ENCODE measurements at regions not wholly inside any gene's neighbourhood (a gene's known extent, or its start where the extent isn't known, plus 50 kb on each side); places are given as distances from the start of the nearest gene placed in this dataset.

GRCh38 chr3:55297706-55298105 lies 189.4 kb downstream of the WNT5A start:
- no peaks in the 10 kb centered on the region for H3K36me3 ChIP-seq
- peaks cover 11% of the 10 kb centered on the region for H3K27me3 ChIP-seq (ENCODE audit: low read depth)
- intact Hi-C loops (cut with micrococcal nuclease) = no loop called here
- H3K27ac ChIP-seq (replicated peaks) = no peak overlapping the region
- TF ChIP-seq CTCF (IDR thresholded peaks at IDR 0.05; ENCODE audit: borderline replicate concordance) = no peak
- no peak for DNase-seq
- H3K4me3 ChIP-seq = no peak overlapping the region
- no peaks in the 10 kb centered on the region for H3K9me3 ChIP-seq (replicated peaks)
- no peaks in the 10 kb centered on the region for H3K4me1 ChIP-seq

GRCh38 chr3:55297245-55297644 lies 189.9 kb downstream of the WNT5A start:
- intact Hi-C loops (cut with micrococcal nuclease) = no loop called here
- H3K4me1 ChIP-seq = no peaks in the 10 kb centered on the region
- H3K9me3 ChIP-seq (replicated peaks) = no peaks in the 10 kb centered on the region
- peaks cover 11% of the 10 kb centered on the region for H3K27me3 ChIP-seq (ENCODE audit: low read depth)
- no peak for TF ChIP-seq CTCF (IDR thresholded peaks at IDR 0.05; ENCODE audit: borderline replicate concordance)
- H3K27ac ChIP-seq (replicated peaks) = no peak overlapping the region
- no peaks in the 10 kb centered on the region for H3K36me3 ChIP-seq
- H3K4me3 ChIP-seq = no peak overlapping the region
- no peak for DNase-seq

GRCh38 chr3:55296791-55297190 lies 190.3 kb downstream of the WNT5A start:
- no peak overlapping the region for H3K27ac ChIP-seq (replicated peaks)
- H3K27me3 ChIP-seq (ENCODE audit: low read depth) = peaks cover 11% of the 10 kb centered on the region
- TF ChIP-seq CTCF (IDR thresholded peaks at IDR 0.05; ENCODE audit: borderline replicate concordance) = no peak
- H3K9me3 ChIP-seq (replicated peaks) = no peaks in the 10 kb centered on the region
- H3K4me3 ChIP-seq = no peak overlapping the region
- DNase-seq = no peak
- intact Hi-C loops (cut with micrococcal nuclease) = no loop called here
- no peaks in the 10 kb centered on the region for H3K36me3 ChIP-seq
- H3K4me1 ChIP-seq = no peaks in the 10 kb centered on the region

- intact Hi-C loops (cut with micrococcal nuclease) = no loop called here
- Histone ChIP-seq H3K36me3 (no peaks in the 10 kb centered on the region), H3K4me1 (no peaks in the 10 kb centered on the region), H3K4me3 (no peak overlapping the region), H3K27ac (replicated peaks) (no peak overlapping the region), H3K9me3 (replicated peaks) (no peaks in the 10 kb centered on the region), H3K27me3 (ENCODE audit: low read depth) (peaks cover 11% of the 10 kb centered on the region)
- no peak for TF ChIP-seq CTCF (IDR thresholded peaks at IDR 0.05; ENCODE audit: borderline replicate concordance)
- DNase-seq = no peak
Measured at GRCh38 chr3:55296030-55296429, 191.1 kb downstream of the WNT5A start.

- Histone ChIP-seq H3K36me3 (no peaks in the 10 kb centered on the region), H3K27ac (replicated peaks) (no peak overlapping the region), H3K4me1 (no peaks in the 10 kb centered on the region), H3K27me3 (ENCODE audit: low read depth) (peaks cover 11% of the 10 kb centered on the region), H3K4me3 (no peak overlapping the region), H3K9me3 (replicated peaks) (no peaks in the 10 kb centered on the region)
- intact Hi-C loops (cut with micrococcal nuclease) = no loop called here
- TF ChIP-seq CTCF (IDR thresholded peaks at IDR 0.05; ENCODE audit: borderline replicate concordance) = no peak
- DNase-seq = no peak
Measured at GRCh38 chr3:55294557-55294956, 192.5 kb downstream of the WNT5A start.

- Histone ChIP-seq H3K4me1 (peaks cover 3% of the 10 kb centered on the region), H3K36me3 (no peaks in the 10 kb centered on the region), H3K27ac (replicated peaks) (no peak overlapping the region), H3K27me3 (ENCODE audit: low read depth) (peaks cover 3% of the 10 kb centered on the region), H3K9me3 (replicated peaks) (no peaks in the 10 kb centered on the region), H3K4me3 (no peak overlapping the region)
- intact Hi-C loops (cut with micrococcal nuclease) = no loop called here
- TF ChIP-seq CTCF (IDR thresholded peaks at IDR 0.05; ENCODE audit: borderline replicate concordance) = no peak
- DNase-seq = no peak
Measured at GRCh38 chr3:55292360-55292759, 194.7 kb downstream of the WNT5A start.

All from left ventricle myocardium inferior (tissue), 1 donor.